Uterus (tissue), 3 donors: ENCODE measurements at regions not wholly inside any gene's neighbourhood (a gene's known extent, or its start where the extent isn't known, plus 50 kb on each side); places are given as distances from the start of the nearest gene placed in this dataset.

Source experiments
- DNase-seq, 2 donors: peaks; one replicate each; pipeline ENCODE4 v3.0.0-alpha.2; 2019 to 2020
- H3K27ac ChIP-seq, 2 donors: fragments of 200-600 bp; sonication (generic); 1 replicate in 1 of 2; 2 replicates in 1 of 2; pipeline ENCODE4 v1.5.1; 2016 to 2018
- H3K27me3 ChIP-seq, 2 donors: fragments of 200-600 bp; sonication (generic); one replicate each; pipeline ENCODE4 v1.5.1; 2018 to 2019; ENCODE audit warnings: control low read depth in 1 of 2
- H3K36me3 ChIP-seq, 2 donors: fragments of 200-600 bp; sonication (generic); one replicate each; pipeline ENCODE4 v1.5.1; 2019; ENCODE audit warnings: control low read depth in 1 of 2
- H3K4me1 ChIP-seq, 2 donors: fragments of 200-600 bp; sonication (generic); one replicate each; pipeline ENCODE4 v1.5.1; 2018 to 2019; ENCODE audit warnings: control low read depth in 1 of 2
- H3K4me3 ChIP-seq, 2 donors: fragments of 200-600 bp; sonication (generic); 1 replicate in 1 of 2; 2 replicates in 1 of 2; pipeline ENCODE4 v1.5.1; 2018 to 2019; ENCODE audit warnings: mild to moderate bottlenecking in 1 of 2
- H3K9me3 ChIP-seq, 2 donors: fragments of 200-600 bp; sonication (generic); one replicate each; pipeline ENCODE4 v1.5.1; 2019; ENCODE audit warnings: control low read depth in 1 of 2
- CTCF ChIP-seq, 4 experiments: fragments of 200-600 bp in 2 of 4; fragments of 450-650 bp in 2 of 4; sonication (generic) in 2 of 4; IDR thresholded peaks; one replicate each; pipeline ENCODE4 v1.5.1; 2016 to 2019; ENCODE audit warnings: antibody characterized with exemption in 4 of 4, mild to moderate bottlenecking in 2 of 4, moderate library complexity in 1 of 4
- POLR2A ChIP-seq, 2 donors: fragments of 450-650 bp; IDR thresholded peaks; one replicate each; pipeline ENCODE4 v1.6.1; 2016; ENCODE audit warnings: antibody characterized with exemption in 2 of 2, mild to moderate bottlenecking in 1 of 2, moderate library complexity in 1 of 2
- intact Hi-C: fragments of 100-400 bp; cut with DNase I; formaldehyde crosslinking; loops from one replicate; pipeline ENCODE4 v1.15.1; 2023; ENCODE audit warnings: low total_unique reads
- donor health status: DM: yes; HTN: yes; CAD: no.

- no peak for DNase-seq
- Histone ChIP-seq H3K9me3 (no peaks in the 10 kb centered on the region), H3K36me3 (no peaks in the 10 kb centered on the region), H3K4me3 (no peak overlapping the region), H3K4me1 (no peaks in the 10 kb centered on the region), H3K27ac (no peak overlapping the region), H3K27me3 (no peaks in the 10 kb centered on the region)
- intact Hi-C loops: no loop called here
- no peak for TF ChIP-seq CTCF (IDR thresholded peaks at IDR 0.05)
- TF ChIP-seq POLR2A (IDR thresholded peaks at IDR 0.05): no peak
These were observed 200.4 kb upstream of the PMFBP1 start for GRCh38 chr16:72372087-72373045.

- peaks cover 0 to 2% of the 10 kb centered on the region in 2 donors for H3K9me3 ChIP-seq
- DNase-seq: no peak
- no peak overlapping the region for H3K27ac ChIP-seq
- intact Hi-C loops: no loop called here
- no peaks in the 10 kb centered on the region for H3K36me3 ChIP-seq
- no peak overlapping the region for H3K4me3 ChIP-seq
- H3K27me3 ChIP-seq: no peaks in the 10 kb centered on the region
- no peak for TF ChIP-seq CTCF (IDR thresholded peaks at IDR 0.05)
- H3K4me1 ChIP-seq: no peaks in the 10 kb centered on the region
These were observed 199.5 kb upstream of the PMFBP1 start for GRCh38 chr16:72371307-72372086.

GRCh38 chr16:72369274-72369673 lies 197.3 kb upstream of the PMFBP1 start:
- peaks cover 0 to 2% of the 10 kb centered on the region in 2 donors for H3K9me3 ChIP-seq
- H3K36me3 ChIP-seq: no peaks in the 10 kb centered on the region
- H3K27ac ChIP-seq: no peak overlapping the region
- DNase-seq: no peak
- no peaks in the 10 kb centered on the region for H3K4me1 ChIP-seq
- no peak for TF ChIP-seq CTCF (IDR thresholded peaks at IDR 0.05)
- no peak for TF ChIP-seq POLR2A (IDR thresholded peaks at IDR 0.05)
- H3K27me3 ChIP-seq: no peaks in the 10 kb centered on the region
- no peak overlapping the region for H3K4me3 ChIP-seq
- intact Hi-C loops: no loop called here

GRCh38 chr16:72367851-72368250 lies 195.9 kb upstream of the PMFBP1 start:
- no peak for DNase-seq
- H3K4me1 ChIP-seq: no peaks in the 10 kb centered on the region
- no peak overlapping the region for H3K27ac ChIP-seq
- no peak for TF ChIP-seq POLR2A (IDR thresholded peaks at IDR 0.05)
- TF ChIP-seq CTCF (IDR thresholded peaks at IDR 0.05): no peak
- no peaks in the 10 kb centered on the region for H3K27me3 ChIP-seq
- H3K9me3 ChIP-seq: peaks cover 0 to 2% of the 10 kb centered on the region in 2 donors
- no peak overlapping the region for H3K4me3 ChIP-seq
- intact Hi-C loops: no loop called here
- no peaks in the 10 kb centered on the region for H3K36me3 ChIP-seq

GRCh38 chr16:72362973-72363372 lies 191.0 kb upstream of the PMFBP1 start:
- Histone ChIP-seq H3K9me3 (peaks cover 0 to 2% of the 10 kb centered on the region in 2 donors), H3K4me3 (no peak overlapping the region), H3K27me3 (no peaks in the 10 kb centered on the region), H3K4me1 (no peaks in the 10 kb centered on the region), H3K27ac (no peak overlapping the region), H3K36me3 (no peaks in the 10 kb centered on the region)
- no peak for TF ChIP-seq CTCF (IDR thresholded peaks at IDR 0.05)
- TF ChIP-seq POLR2A (IDR thresholded peaks at IDR 0.05): no peak
- intact Hi-C loops: no loop called here
- no peak for DNase-seq
